Upper lobe of right lung (tissue), 1 donor: ENCODE measurements at regions not wholly inside any gene's neighbourhood (a gene's known extent, or its start where the extent isn't known, plus 50 kb on each side); places are given as distances from the start of the nearest gene placed in this dataset.
A peak's percentile ranks its signal among the peaks of the same experiment; 100 is the strongest.

Source experiments
- ATAC-seq: fragments of 200-7000 bp; cut with Tn5 transposase; one replicate; pipeline ENCODE4 v1.9.1; 2020; ENCODE audit warnings: mild to moderate bottlenecking, moderate library complexity
- DNase-seq: peaks from one replicate; pipeline ENCODE4 v3.0.0-alpha.2; 2020
- H3K27ac ChIP-seq: fragments of 200-600 bp; one replicate; pipeline ENCODE4 v1.8.0; 2022
- H3K27me3 ChIP-seq: fragments of 200-600 bp; one replicate; pipeline ENCODE4 v1.8.0; 2022; ENCODE audit warnings: mild to moderate bottlenecking
- H3K36me3 ChIP-seq: fragments of 200-600 bp; one replicate; pipeline ENCODE4 v1.8.0; 2022
- H3K4me1 ChIP-seq: fragments of 200-600 bp; one replicate; pipeline ENCODE4 v1.8.0; 2022
- H3K4me3 ChIP-seq: fragments of 200-600 bp; one replicate; pipeline ENCODE4 v1.8.0; 2022; ENCODE audit warnings: mild to moderate bottlenecking
- H3K9me3 ChIP-seq: fragments of 200-600 bp; one replicate; pipeline ENCODE4 v1.8.0; 2022
- intact Hi-C: fragments of 100-400 bp; cut with DNase I; formaldehyde crosslinking; loops from one replicate; pipeline ENCODE4 v1.11.0; 2022
- TF ChIP-seq, protein P1 (sequence below): fragments of 200-600 bp; IDR thresholded peaks from one replicate; pipeline ENCODE4 v1.8.0; 2022; ENCODE audit warnings: antibody characterized with exemption
- donor health status: DM: no; HTN: yes; CAD: no; lungs with severe emphysema.

DNA sequence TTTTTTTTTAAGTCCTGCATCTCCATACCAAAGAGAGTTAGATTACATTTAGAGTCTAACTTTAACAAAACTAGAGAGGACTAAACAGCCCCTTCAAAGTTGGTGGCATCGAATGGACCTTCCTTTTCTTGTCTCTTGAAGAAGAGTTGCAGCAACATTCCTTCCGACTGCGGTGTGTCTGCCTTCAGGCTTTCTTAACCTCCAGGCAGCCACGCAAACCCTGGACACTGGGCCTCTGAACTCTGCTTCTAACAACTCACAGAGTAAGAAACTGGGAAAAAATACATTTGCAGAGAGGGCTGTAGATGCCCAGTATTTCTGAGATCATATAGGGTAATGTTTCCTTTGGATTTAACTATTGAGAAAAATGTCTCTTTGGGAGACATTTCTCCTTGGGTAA lies 120.5 kb upstream of the MAST4 start:
- Histone ChIP-seq H3K27ac (no peak overlapping the region), H3K27me3 (no peaks in the 10 kb centered on the region), H3K4me1 (no peaks in the 10 kb centered on the region), H3K9me3 (no peaks in the 10 kb centered on the region), H3K36me3 (no peaks in the 10 kb centered on the region), H3K4me3 (no peak overlapping the region)
- TF ChIP-seq, protein P1, sequence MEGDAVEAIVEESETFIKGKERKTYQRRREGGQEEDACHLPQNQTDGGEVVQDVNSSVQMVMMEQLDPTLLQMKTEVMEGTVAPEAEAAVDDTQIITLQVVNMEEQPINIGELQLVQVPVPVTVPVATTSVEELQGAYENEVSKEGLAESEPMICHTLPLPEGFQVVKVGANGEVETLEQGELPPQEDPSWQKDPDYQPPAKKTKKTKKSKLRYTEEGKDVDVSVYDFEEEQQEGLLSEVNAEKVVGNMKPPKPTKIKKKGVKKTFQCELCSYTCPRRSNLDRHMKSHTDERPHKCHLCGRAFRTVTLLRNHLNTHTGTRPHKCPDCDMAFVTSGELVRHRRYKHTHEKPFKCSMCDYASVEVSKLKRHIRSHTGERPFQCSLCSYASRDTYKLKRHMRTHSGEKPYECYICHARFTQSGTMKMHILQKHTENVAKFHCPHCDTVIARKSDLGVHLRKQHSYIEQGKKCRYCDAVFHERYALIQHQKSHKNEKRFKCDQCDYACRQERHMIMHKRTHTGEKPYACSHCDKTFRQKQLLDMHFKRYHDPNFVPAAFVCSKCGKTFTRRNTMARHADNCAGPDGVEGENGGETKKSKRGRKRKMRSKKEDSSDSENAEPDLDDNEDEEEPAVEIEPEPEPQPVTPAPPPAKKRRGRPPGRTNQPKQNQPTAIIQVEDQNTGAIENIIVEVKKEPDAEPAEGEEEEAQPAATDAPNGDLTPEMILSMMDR = no peak
- intact Hi-C loops = no loop called here
- DNase-seq (no peak), ATAC-seq (no peak)

DNA sequence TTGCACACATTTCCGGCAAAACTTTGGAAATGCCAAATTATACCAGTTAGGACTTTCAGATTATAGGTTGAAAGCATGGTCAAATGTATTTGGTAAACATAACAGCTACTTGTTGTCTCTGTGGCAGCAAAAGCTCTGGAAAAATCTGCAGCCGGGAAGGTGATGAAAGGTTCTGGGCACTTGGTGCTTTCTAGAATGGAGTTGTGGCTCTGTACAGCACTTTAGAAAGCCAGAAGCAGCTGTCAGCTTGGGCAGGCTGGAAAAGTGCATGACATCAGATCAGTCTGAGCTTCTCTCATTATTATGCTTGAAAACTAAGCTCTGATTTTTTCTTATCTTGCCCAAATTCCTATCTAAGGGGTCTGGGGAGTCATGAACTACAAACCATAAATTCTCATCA lies 118.6 kb upstream of the MAST4 start:
- intact Hi-C loops = no loop called here
- TF ChIP-seq, protein P1 = no peak
- ATAC-seq (no peak), DNase-seq (no peak)
- Histone ChIP-seq H3K4me3 (no peak overlapping the region), H3K27me3 (no peaks in the 10 kb centered on the region), H3K4me1 (no peaks in the 10 kb centered on the region), H3K27ac (no peak overlapping the region), H3K9me3 (no peaks in the 10 kb centered on the region), H3K36me3 (no peaks in the 10 kb centered on the region)

DNA sequence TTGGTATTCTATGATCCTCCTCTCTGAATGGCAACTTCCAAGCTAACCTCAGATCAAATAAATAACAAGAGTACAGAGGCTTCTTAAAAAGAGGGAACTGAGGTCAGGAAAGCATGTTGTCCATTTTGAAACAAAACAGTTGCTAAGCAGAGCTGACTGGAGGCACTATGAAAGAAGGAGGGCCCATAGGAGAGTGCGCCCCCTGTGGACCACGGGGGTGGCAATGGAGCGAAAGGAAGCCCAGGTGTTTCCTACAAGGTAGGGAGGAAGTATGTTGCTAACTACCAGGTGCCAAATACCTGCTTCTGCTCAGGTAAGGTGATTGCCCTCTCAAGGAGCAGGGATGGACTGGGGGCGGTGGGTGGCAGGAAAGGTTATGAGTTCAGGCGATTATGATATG lies 101.8 kb upstream of the MAST4 start:
- no peak for ATAC-seq
- H3K4me1 ChIP-seq = no peaks in the 10 kb centered on the region
- no peak overlapping the region for H3K4me3 ChIP-seq
- no peak for DNase-seq
- TF ChIP-seq, protein P1 = no peak
- no peaks in the 10 kb centered on the region for H3K36me3 ChIP-seq
- no peaks in the 10 kb centered on the region for H3K9me3 ChIP-seq
- no peak overlapping the region for H3K27ac ChIP-seq
- intact Hi-C loops = no loop called here
- H3K27me3 ChIP-seq = no peaks in the 10 kb centered on the region

DNA sequence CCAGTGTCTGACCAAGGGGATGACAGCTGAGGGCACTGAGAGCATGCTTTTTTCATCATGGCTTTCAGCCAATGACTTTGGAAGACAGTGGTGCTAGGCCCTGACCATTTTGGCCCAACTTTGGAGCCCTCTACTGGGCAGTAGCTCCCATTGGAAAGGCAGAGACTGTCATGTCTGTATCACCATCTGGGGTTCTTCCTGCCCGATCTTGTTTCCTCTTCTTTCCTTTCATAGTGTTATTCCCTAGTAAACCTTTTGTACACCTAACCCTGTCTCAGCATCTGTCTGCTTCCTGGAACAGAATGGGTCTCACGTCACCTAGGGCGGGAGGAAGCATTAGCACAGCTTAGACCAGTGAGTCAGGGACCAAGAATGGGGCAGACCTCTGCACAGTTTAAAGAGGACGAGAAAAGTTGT lies 97.4 kb upstream of the MAST4 start:
- TF ChIP-seq, protein P1 = peak; percentile 15
- intact Hi-C loops = no loop called here
- Histone ChIP-seq H3K4me3 (no peak overlapping the region), H3K27me3 (no peaks in the 10 kb centered on the region), H3K4me1 (no peaks in the 10 kb centered on the region), H3K9me3 (no peaks in the 10 kb centered on the region), H3K36me3 (no peaks in the 10 kb centered on the region), H3K27ac (no peak overlapping the region)
- DNase-seq (no peak), ATAC-seq (peak; percentile 58)

DNA sequence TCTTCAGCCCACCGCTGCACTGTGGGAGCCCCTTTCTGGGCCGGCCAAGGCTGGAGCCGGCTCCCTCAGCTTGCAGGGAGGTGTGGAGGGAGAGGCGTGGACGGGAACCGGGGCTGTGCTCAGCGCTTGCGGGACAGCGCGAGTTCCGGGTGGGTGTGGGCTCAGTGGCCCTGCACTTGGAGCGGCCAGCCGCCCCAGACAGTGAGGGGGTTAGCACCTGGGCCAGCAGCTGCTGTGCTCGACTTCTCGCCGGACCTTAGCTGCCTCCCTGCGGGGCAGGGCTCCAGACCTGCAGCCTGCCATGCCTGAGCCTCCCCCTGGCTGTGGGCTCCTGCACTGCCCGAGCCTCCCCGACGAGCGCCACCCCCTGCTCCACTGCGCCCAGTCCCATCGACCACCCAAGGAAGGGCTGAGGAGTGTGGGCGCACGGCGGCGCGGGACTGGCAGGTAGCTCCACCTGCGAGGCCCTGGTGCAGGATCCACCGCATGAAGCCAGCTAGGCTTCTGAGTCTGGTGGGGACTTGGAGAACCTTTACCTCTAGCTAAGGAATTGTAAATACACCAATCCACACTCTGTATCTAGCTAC lies 92.9 kb upstream of the MAST4 start:
- Histone ChIP-seq H3K36me3 (no peaks in the 10 kb centered on the region), H3K4me1 (no peaks in the 10 kb centered on the region), H3K9me3 (no peaks in the 10 kb centered on the region), H3K27me3 (no peaks in the 10 kb centered on the region), H3K27ac (no peak overlapping the region), H3K4me3 (no peak overlapping the region)
- intact Hi-C loops = no loop called here
- ATAC-seq = no peak
- DNase-seq = no peak
- TF ChIP-seq, protein P1 = no peak

DNA sequence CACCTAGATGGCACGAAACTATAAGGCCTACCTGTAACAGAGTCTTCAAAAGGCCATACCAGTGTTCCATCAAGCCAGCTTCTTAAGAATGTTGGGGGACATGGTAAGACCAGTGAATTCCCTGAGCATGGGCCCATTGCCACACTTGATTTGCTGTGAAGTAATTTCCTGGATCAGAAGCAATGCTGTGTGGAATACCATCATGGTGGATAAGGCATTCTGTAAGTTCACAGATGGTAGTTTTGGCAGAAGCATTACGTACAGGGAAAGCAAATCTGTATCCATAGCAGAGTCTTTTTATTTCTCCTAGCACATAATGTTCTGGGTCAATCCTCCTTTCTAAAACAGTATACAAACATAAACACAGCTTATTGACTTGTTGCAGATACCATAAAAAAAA lies 89.1 kb upstream of the MAST4 start:
- H3K4me1 ChIP-seq = no peaks in the 10 kb centered on the region
- H3K27ac ChIP-seq = no peak overlapping the region
- no peaks in the 10 kb centered on the region for H3K36me3 ChIP-seq
- no peaks in the 10 kb centered on the region for H3K27me3 ChIP-seq
- H3K9me3 ChIP-seq = no peaks in the 10 kb centered on the region
- DNase-seq (no peak), ATAC-seq (no peak)
- no peak overlapping the region for H3K4me3 ChIP-seq
- TF ChIP-seq, protein P1 = no peak
- intact Hi-C loops = no loop called here
